PFSK-1 (cell line): ENCODE measurements at regions not wholly inside any gene's neighbourhood (a gene's known extent, or its start where the extent isn't known, plus 50 kb on each side); places are given as distances from the start of the nearest gene placed in this dataset.

Experiments
- FOXP2 ChIP-seq: optimal IDR thresholded peaks from 2 replicates; pipeline ENCODE3; 2011; ENCODE audit warnings: borderline replicate concordance, control low read depth, inconsistent platforms; ENCODE audit not compliant: insufficient read depth; ENCODE audit errors: extremely low read length, extremely low read depth
- POLR2AphosphoS5 ChIP-seq: IDR thresholded peaks from 2 replicates; pipeline ENCODE4 v1.6.1; 2012; ENCODE audit warnings: low read depth, mild to moderate bottlenecking, control low read depth, low read length, moderate library complexity
- REST ChIP-seq, 2 experiments: IDR thresholded peaks; 2 replicates each; pipeline versions ENCODE4 v1.6.1 to v1.8.0; 2011 to 2012; ENCODE audit warnings: low read depth in 2 of 2, low read length in 2 of 2, control low read depth in 1 of 2, inconsistent platforms in 1 of 2, mild to moderate bottlenecking in 1 of 2, moderate library complexity in 1 of 2; ENCODE audit not compliant: insufficient read depth in 1 of 2
- SIN3A ChIP-seq: IDR thresholded peaks from 2 replicates; pipeline ENCODE4 v1.6.1; 2012; ENCODE audit warnings: mild to moderate bottlenecking, low read length, moderate library complexity, borderline replicate concordance; ENCODE audit not compliant: insufficient read depth
- TAF1 ChIP-seq: IDR thresholded peaks from 2 replicates; pipeline ENCODE4 v1.6.1; 2012; ENCODE audit warnings: low read length, control low read depth, borderline replicate concordance; ENCODE audit not compliant: insufficient read depth

- TF ChIP-seq REST (IDR thresholded peaks at IDR 0.05; ENCODE audit: insufficient read depth in 1 of 2, low read depth in 2 of 2, low read length in 2 of 2), result no peak
- no peak for TF ChIP-seq SIN3A
- TF ChIP-seq POLR2AphosphoS5, result no peak
- no peak for TF ChIP-seq FOXP2
- no peak for TF ChIP-seq TAF1
These were observed 70.7 kb upstream of the CCDC179 start for GRCh38 chr11:22930816-22931594.

GRCh38 chr11:22938691-22939090, 78.4 kb upstream of the CCDC179 start:
- TF ChIP-seq POLR2AphosphoS5, result no peak
- TF ChIP-seq SIN3A, result no peak
- no peak for TF ChIP-seq FOXP2
- TF ChIP-seq REST (IDR thresholded peaks at IDR 0.05; ENCODE audit: insufficient read depth in 1 of 2, low read depth in 2 of 2, low read length in 2 of 2), result no peak
- no peak for TF ChIP-seq TAF1

- TF ChIP-seq REST (IDR thresholded peaks at IDR 0.05; ENCODE audit: insufficient read depth in 1 of 2, low read depth in 2 of 2, low read length in 2 of 2) (no peak), POLR2AphosphoS5 (no peak), FOXP2 (no peak), SIN3A (no peak), TAF1 (no peak)
These were observed 97.5 kb upstream of the CCDC179 start for GRCh38 chr11:22957786-22958185.

- TF ChIP-seq FOXP2, result no peak
- TF ChIP-seq POLR2AphosphoS5, result no peak
- no peak for TF ChIP-seq SIN3A
- no peak for TF ChIP-seq TAF1
- no peak for TF ChIP-seq REST (IDR thresholded peaks at IDR 0.05; ENCODE audit: insufficient read depth in 1 of 2, low read depth in 2 of 2, low read length in 2 of 2)
These were observed 114.0 kb upstream of the CCDC179 start for GRCh38 chr11:22974251-22974650.
